ENCODE measurements at regions not wholly inside any gene's neighbourhood (a gene's known extent, or its start where the extent isn't known, plus 50 kb on each side); places are given as distances from the start of the nearest gene placed in this dataset.

DNA sequence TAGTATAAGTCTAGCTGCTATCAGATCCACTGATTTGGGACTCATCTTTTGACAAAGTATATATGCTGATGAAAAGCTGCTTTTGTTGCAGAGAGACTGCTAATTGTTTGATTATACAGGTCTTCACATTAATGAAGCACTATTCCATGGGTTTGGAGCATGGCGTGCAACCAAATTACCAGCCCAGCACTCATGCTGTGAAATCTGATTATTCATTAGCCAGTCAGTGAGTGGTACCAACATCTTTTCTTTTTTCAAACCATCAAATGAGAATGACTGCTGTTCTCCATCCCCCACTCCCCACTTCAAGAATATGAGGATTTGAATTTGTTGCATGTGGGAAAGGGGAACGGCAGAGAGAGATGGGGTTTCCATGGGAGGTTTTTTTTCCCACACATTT lies 91.3 kb downstream of the ID4 start:
- TF ChIP-seq REST (IDR thresholded peaks at IDR 0.05; ENCODE audit: insufficient read depth in 1 of 2, low read depth in 2 of 2, low read length in 1 of 2) (no peak), POLR2AphosphoS5 (IDR thresholded peaks at IDR 0.05; ENCODE audit: low read depth, low read length) (no peak), TCF7L2 (IDR thresholded peaks at IDR 0.05; ENCODE audit: low read depth, low read length) (no peak), SIN3A (IDR thresholded peaks at IDR 0.05; ENCODE audit: borderline replicate concordance, insufficient read depth, low read depth, low read length) (no peak)
- TF ChIP-seq, protein P1, sequence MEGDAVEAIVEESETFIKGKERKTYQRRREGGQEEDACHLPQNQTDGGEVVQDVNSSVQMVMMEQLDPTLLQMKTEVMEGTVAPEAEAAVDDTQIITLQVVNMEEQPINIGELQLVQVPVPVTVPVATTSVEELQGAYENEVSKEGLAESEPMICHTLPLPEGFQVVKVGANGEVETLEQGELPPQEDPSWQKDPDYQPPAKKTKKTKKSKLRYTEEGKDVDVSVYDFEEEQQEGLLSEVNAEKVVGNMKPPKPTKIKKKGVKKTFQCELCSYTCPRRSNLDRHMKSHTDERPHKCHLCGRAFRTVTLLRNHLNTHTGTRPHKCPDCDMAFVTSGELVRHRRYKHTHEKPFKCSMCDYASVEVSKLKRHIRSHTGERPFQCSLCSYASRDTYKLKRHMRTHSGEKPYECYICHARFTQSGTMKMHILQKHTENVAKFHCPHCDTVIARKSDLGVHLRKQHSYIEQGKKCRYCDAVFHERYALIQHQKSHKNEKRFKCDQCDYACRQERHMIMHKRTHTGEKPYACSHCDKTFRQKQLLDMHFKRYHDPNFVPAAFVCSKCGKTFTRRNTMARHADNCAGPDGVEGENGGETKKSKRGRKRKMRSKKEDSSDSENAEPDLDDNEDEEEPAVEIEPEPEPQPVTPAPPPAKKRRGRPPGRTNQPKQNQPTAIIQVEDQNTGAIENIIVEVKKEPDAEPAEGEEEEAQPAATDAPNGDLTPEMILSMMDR (IDR thresholded peaks at IDR 0.05), result no peak
- H3K4me3 ChIP-seq (ENCODE audit: low read depth in 2 of 2, low read length in 2 of 2), result no peak overlapping the region
- BruUV-seq (replicated peaks), result no TSS peak
- no peak overlapping the region for H3K27ac ChIP-seq (ENCODE audit: low read length)
- intact Hi-C loops (cut with micrococcal nuclease; ENCODE audit: unreplicated experiment), result no loop called here
- H3K9me3 ChIP-seq (ENCODE audit: control insufficient read depth, insufficient read depth, low read depth, low read length), result no peaks in the 10 kb centered on the region
- POLR2A ChIA-PET, result no interaction called here
- no peak for DNase-seq (ENCODE audit: low read depth, low spot score)
- H3K27me3 ChIP-seq (ENCODE audit: control insufficient read depth, insufficient read depth, low read length), result peaks cover 15% of the 10 kb centered on the region
- no peak for ATAC-seq
- no peaks in the 10 kb centered on the region for H3K4me1 ChIP-seq (ENCODE audit: control insufficient read depth, insufficient read depth, low read length)
- H3K36me3 ChIP-seq (ENCODE audit: control insufficient read depth, insufficient read depth, low read length), result no peaks in the 10 kb centered on the region
- CTCF ChIA-PET, result no interaction called here
- in situ Hi-C loops (cut with HindIII; ENCODE audit: low pct_unique_long_range_greater_than_20kb, low sequenced_read_pairs), result no loop called here

DNA sequence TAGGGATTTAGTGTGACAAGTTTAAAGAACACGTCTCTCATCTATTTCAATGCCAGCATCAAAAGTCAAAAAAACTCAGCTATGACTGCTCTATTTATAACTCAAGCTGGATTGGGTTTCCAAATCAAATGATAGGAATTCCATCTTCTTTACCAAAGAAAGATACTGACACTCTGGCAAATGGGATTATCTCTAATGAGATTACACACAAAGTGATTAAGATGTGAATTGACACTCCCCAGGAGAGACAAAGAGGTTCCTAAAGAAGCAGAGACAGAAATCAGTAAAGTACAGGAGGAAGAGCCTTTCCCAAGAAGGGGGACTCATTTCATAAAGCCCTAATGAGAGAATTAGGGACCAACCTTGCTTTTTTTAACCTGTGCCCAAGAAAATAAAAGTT lies 92.1 kb downstream of the ID4 start:
- ATAC-seq (no peak), DNase-seq (ENCODE audit: low read depth, low spot score) (no peak)
- intact Hi-C loops (cut with micrococcal nuclease; ENCODE audit: unreplicated experiment), result no loop called here
- no peaks in the 10 kb centered on the region for H3K9me3 ChIP-seq (ENCODE audit: control insufficient read depth, insufficient read depth, low read depth, low read length)
- BruUV-seq (replicated peaks), result no TSS peak
- ChIA-PET CTCF (no interaction called here), POLR2A (no interaction called here)
- no peak for TF ChIP-seq TCF7L2 (IDR thresholded peaks at IDR 0.05; ENCODE audit: low read depth, low read length)
- no peak for TF ChIP-seq SIN3A (IDR thresholded peaks at IDR 0.05; ENCODE audit: borderline replicate concordance, insufficient read depth, low read depth, low read length)
- no peak for TF ChIP-seq REST (IDR thresholded peaks at IDR 0.05; ENCODE audit: insufficient read depth in 1 of 2, low read depth in 2 of 2, low read length in 1 of 2)
- no peak for TF ChIP-seq POLR2AphosphoS5 (IDR thresholded peaks at IDR 0.05; ENCODE audit: low read depth, low read length)
- TF ChIP-seq, protein P1 (IDR thresholded peaks at IDR 0.05), result no peak
- no peak overlapping the region for H3K4me3 ChIP-seq (ENCODE audit: low read depth in 2 of 2, low read length in 2 of 2)
- in situ Hi-C loops (cut with HindIII; ENCODE audit: low pct_unique_long_range_greater_than_20kb, low sequenced_read_pairs), result no loop called here
- H3K27me3 ChIP-seq (ENCODE audit: control insufficient read depth, insufficient read depth, low read length), result peaks cover 12% of the 10 kb centered on the region
- H3K4me1 ChIP-seq (ENCODE audit: control insufficient read depth, insufficient read depth, low read length), result no peaks in the 10 kb centered on the region
- no peaks in the 10 kb centered on the region for H3K36me3 ChIP-seq (ENCODE audit: control insufficient read depth, insufficient read depth, low read length)
- H3K27ac ChIP-seq (ENCODE audit: low read length), result no peak overlapping the region

Measured in Panc1 (cell line).